Tibial artery (tissue), 4 donors: ENCODE measurements at regions not wholly inside any gene's neighbourhood (a gene's known extent, or its start where the extent isn't known, plus 50 kb on each side); places are given as distances from the start of the nearest gene placed in this dataset.

ENCODE experiments used
- DNase-seq, 2 donors: peaks; one replicate each; pipeline ENCODE4 v3.0.0-alpha.2; 2019
- H3K27ac ChIP-seq, 2 donors: fragments of 200-600 bp; sonication (generic) in 1 of 2; 1 replicate in 1 of 2; 2 replicates in 1 of 2; pipeline ENCODE4 v1.5.1; 2018 to 2019; ENCODE audit warnings: mild to moderate bottlenecking in 1 of 2
- H3K27me3 ChIP-seq, 2 donors: fragments of 200-600 bp; sonication (generic) in 1 of 2; one replicate each; pipeline versions ENCODE4 v1.5.1 to v1.6.0; 2016 to 2019
- H3K36me3 ChIP-seq, 3 donors: fragments of 200-600 bp; sonication (generic) in 2 of 3; one replicate each; pipeline ENCODE4 v1.5.1; 2016 to 2019; ENCODE audit warnings: mild to moderate bottlenecking in 2 of 3
- H3K4me1 ChIP-seq, 4 donors: fragments of 200-600 bp; sonication (generic) in 2 of 4; 1 replicate in 3 of 4; 2 replicates in 1 of 4; pipeline ENCODE4 v1.5.1; 2016 to 2019
- H3K4me3 ChIP-seq, 2 donors: fragments of 200-600 bp; sonication (generic) in 1 of 2; 1 replicate in 1 of 2; 2 replicates in 1 of 2; pipeline ENCODE4 v1.5.1; 2018 to 2019; ENCODE audit warnings: mild to moderate bottlenecking in 2 of 2
- H3K9me3 ChIP-seq, 3 donors: fragments of 200-600 bp; sonication (generic) in 1 of 3; one replicate each; pipeline ENCODE4 v1.5.1; 2016 to 2019
- intact Hi-C: fragments of 100-400 bp; cut with DNase I; formaldehyde crosslinking; loops from one replicate; pipeline ENCODE4 v1.15.0; 2023; ENCODE audit warnings: low total_unique reads
- TF ChIP-seq, protein P1 (sequence below), 2 experiments: fragments of 200-600 bp in 1 of 2; fragments of 450-650 bp in 1 of 2; IDR thresholded peaks; one replicate each; pipeline ENCODE4 v1.5.1; 2017 to 2019; ENCODE audit warnings: antibody characterized with exemption in 2 of 2, mild to moderate bottlenecking in 1 of 2, moderate library complexity in 1 of 2

DNA sequence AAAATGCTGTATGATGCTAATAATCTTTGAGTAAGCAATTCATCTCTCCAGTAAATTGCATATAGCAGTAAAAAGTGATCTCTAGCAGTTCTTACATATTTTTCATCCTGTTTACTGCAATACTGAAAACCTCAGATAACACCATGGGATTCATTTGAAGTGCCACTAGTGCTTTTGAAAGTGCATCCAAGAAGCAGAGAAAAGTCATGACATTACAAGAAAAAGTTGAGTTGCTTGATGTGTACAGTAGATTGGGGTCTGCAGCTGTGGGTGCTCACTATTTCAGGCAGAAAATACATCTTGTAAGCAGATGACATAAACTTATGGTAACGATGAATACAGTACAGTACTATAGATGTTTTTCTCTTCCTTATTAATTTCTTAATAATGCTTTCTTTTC is 1984.9 kb upstream of the LRRTM1 start:
- Histone ChIP-seq H3K36me3 (no peaks in the 10 kb centered on the region), H3K27ac (no peak overlapping the region), H3K27me3 (no peaks in the 10 kb centered on the region), H3K4me3 (no peak overlapping the region), H3K4me1 (no peaks in the 10 kb centered on the region), H3K9me3 (no peaks in the 10 kb centered on the region)
- intact Hi-C loops, result no loop called here
- TF ChIP-seq, protein P1, sequence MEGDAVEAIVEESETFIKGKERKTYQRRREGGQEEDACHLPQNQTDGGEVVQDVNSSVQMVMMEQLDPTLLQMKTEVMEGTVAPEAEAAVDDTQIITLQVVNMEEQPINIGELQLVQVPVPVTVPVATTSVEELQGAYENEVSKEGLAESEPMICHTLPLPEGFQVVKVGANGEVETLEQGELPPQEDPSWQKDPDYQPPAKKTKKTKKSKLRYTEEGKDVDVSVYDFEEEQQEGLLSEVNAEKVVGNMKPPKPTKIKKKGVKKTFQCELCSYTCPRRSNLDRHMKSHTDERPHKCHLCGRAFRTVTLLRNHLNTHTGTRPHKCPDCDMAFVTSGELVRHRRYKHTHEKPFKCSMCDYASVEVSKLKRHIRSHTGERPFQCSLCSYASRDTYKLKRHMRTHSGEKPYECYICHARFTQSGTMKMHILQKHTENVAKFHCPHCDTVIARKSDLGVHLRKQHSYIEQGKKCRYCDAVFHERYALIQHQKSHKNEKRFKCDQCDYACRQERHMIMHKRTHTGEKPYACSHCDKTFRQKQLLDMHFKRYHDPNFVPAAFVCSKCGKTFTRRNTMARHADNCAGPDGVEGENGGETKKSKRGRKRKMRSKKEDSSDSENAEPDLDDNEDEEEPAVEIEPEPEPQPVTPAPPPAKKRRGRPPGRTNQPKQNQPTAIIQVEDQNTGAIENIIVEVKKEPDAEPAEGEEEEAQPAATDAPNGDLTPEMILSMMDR (IDR thresholded peaks at IDR 0.05), result no peak
- DNase-seq, result no peak

DNA sequence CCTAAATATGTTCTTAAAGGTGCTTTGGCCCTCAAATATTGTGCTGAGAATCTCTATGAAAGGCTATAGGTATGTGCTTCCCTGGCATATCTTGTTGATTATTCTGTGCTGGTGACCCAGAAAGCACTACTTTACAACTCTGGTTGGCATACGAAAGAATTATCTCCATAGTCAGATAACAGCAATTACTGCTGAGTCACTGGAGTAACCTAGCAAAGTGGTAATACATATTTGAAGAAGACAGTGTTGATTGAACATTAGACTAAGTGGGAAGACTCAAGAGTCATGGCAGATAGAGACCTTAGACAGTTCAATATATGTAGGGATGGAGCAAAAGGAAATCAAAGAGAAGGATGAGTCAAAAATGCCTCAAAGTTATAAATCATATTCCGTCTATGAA is 1978.5 kb upstream of the LRRTM1 start:
- H3K9me3 ChIP-seq, result no peaks in the 10 kb centered on the region
- H3K27ac ChIP-seq, result no peak overlapping the region
- H3K4me1 ChIP-seq, result no peaks in the 10 kb centered on the region
- no peaks in the 10 kb centered on the region for H3K27me3 ChIP-seq
- no peak overlapping the region for H3K4me3 ChIP-seq
- DNase-seq, result no peak
- intact Hi-C loops, result no loop called here
- no peaks in the 10 kb centered on the region for H3K36me3 ChIP-seq
- TF ChIP-seq, protein P1 (IDR thresholded peaks at IDR 0.05), result no peak

GRCh38 chr2:82282111-82282882 is 1977.7 kb upstream of the LRRTM1 start:
- Histone ChIP-seq H3K27me3 (no peaks in the 10 kb centered on the region), H3K36me3 (no peaks in the 10 kb centered on the region), H3K27ac (no peak overlapping the region), H3K4me3 (no peak overlapping the region), H3K4me1 (no peaks in the 10 kb centered on the region), H3K9me3 (no peaks in the 10 kb centered on the region)
- DNase-seq, result no peak
- intact Hi-C loops, result no loop called here
- TF ChIP-seq, protein P1 (IDR thresholded peaks at IDR 0.05), result no peak

GRCh38 chr2:82279367-82279766 is 1974.8 kb upstream of the LRRTM1 start:
- DNase-seq, result no peak
- no peaks in the 10 kb centered on the region for H3K27me3 ChIP-seq
- no peaks in the 10 kb centered on the region for H3K4me1 ChIP-seq
- H3K27ac ChIP-seq, result no peak overlapping the region
- no peaks in the 10 kb centered on the region for H3K36me3 ChIP-seq
- intact Hi-C loops, result no loop called here
- no peak overlapping the region for H3K4me3 ChIP-seq
- no peaks in the 10 kb centered on the region for H3K9me3 ChIP-seq
- TF ChIP-seq, protein P1 (IDR thresholded peaks at IDR 0.05), result no peak

GRCh38 chr2:82278416-82278815 is 1973.9 kb upstream of the LRRTM1 start:
- Histone ChIP-seq H3K9me3 (no peaks in the 10 kb centered on the region), H3K4me3 (no peak overlapping the region), H3K27me3 (no peaks in the 10 kb centered on the region), H3K36me3 (no peaks in the 10 kb centered on the region), H3K27ac (no peak overlapping the region), H3K4me1 (no peaks in the 10 kb centered on the region)
- TF ChIP-seq, protein P1 (IDR thresholded peaks at IDR 0.05), result no peak
- intact Hi-C loops, result no loop called here
- DNase-seq, result no peak
